ENCODE measurements at regions not wholly inside any gene's neighbourhood (a gene's known extent, or its start where the extent isn't known, plus 50 kb on each side); places are given as distances from the start of the nearest gene placed in this dataset.

- no peak overlapping the region for H3K4me2 ChIP-seq (ENCODE audit: low read length)
- no peaks in the 10 kb centered on the region for H3F3A ChIP-seq (ENCODE audit: control insufficient read depth, insufficient read depth)
- H4K20me1 ChIP-seq (ENCODE audit: control insufficient read depth, insufficient read depth, low read depth, low read length), result no peaks in the 10 kb centered on the region
- no peaks in the 10 kb centered on the region for H3K4me1 ChIP-seq (ENCODE audit: control insufficient read depth, low read length)
- no peaks in the 10 kb centered on the region for H3K79me2 ChIP-seq (ENCODE audit: control insufficient read depth, low read length)
- H3K36me3 ChIP-seq (ENCODE audit: control insufficient read depth, low read length), result no peaks in the 10 kb centered on the region
- H3K9me2 ChIP-seq (replicated peaks; ENCODE audit: control insufficient read depth, low read length), result no peaks in the 10 kb centered on the region
- H3K4me3 ChIP-seq (ENCODE audit: low read length), result no peak overlapping the region
- H3K27me3 ChIP-seq (ENCODE audit: control insufficient read depth, low read length), result no peaks in the 10 kb centered on the region
- no peak for TF ChIP-seq EZH2phosphoT487 (IDR thresholded peaks at IDR 0.05; ENCODE audit: borderline replicate concordance, low read length)
- no peak overlapping the region for H3K27ac ChIP-seq (ENCODE audit: low read depth, low read length)
- H3K9me3 ChIP-seq (ENCODE audit: control insufficient read depth, insufficient read depth, low read length), result no peaks in the 10 kb centered on the region
These were observed 479.1 kb downstream of the HAPSTR1 start for GRCh38 chr16:9570521-9570920.

GRCh38 chr16:9578459-9578858, 487.0 kb downstream of the HAPSTR1 start:
- Histone ChIP-seq H3K4me1 (ENCODE audit: control insufficient read depth, low read length) (no peaks in the 10 kb centered on the region), H3K79me2 (ENCODE audit: control insufficient read depth, low read length) (no peaks in the 10 kb centered on the region), H4K20me1 (ENCODE audit: control insufficient read depth, insufficient read depth, low read depth, low read length) (no peaks in the 10 kb centered on the region), H3K27me3 (ENCODE audit: control insufficient read depth, low read length) (no peaks in the 10 kb centered on the region), H3K36me3 (ENCODE audit: control insufficient read depth, low read length) (no peaks in the 10 kb centered on the region), H3K27ac (ENCODE audit: low read depth, low read length) (no peak overlapping the region), H3K4me3 (ENCODE audit: low read length) (no peak overlapping the region), H3K9me2 (replicated peaks; ENCODE audit: control insufficient read depth, low read length) (no peaks in the 10 kb centered on the region), H3K9me3 (ENCODE audit: control insufficient read depth, insufficient read depth, low read length) (no peaks in the 10 kb centered on the region), H3K4me2 (ENCODE audit: low read length) (no peak overlapping the region), H3F3A (ENCODE audit: control insufficient read depth, insufficient read depth) (no peaks in the 10 kb centered on the region)
- TF ChIP-seq EZH2phosphoT487 (IDR thresholded peaks at IDR 0.05; ENCODE audit: borderline replicate concordance, low read length) (no peak), CTCF (IDR thresholded peaks at IDR 0.05; ENCODE audit: low read depth, low read length, poor library complexity, severe bottlenecking) (no peak)

- Histone ChIP-seq H3K36me3 (ENCODE audit: control insufficient read depth, low read length) (no peaks in the 10 kb centered on the region), H3K79me2 (ENCODE audit: control insufficient read depth, low read length) (no peaks in the 10 kb centered on the region), H3K4me1 (ENCODE audit: control insufficient read depth, low read length) (no peaks in the 10 kb centered on the region), H3K27ac (ENCODE audit: low read depth, low read length) (no peak overlapping the region), H3K9me2 (replicated peaks; ENCODE audit: control insufficient read depth, low read length) (no peaks in the 10 kb centered on the region), H3F3A (ENCODE audit: control insufficient read depth, insufficient read depth) (no peaks in the 10 kb centered on the region), H3K9me3 (ENCODE audit: control insufficient read depth, insufficient read depth, low read length) (no peaks in the 10 kb centered on the region), H4K20me1 (ENCODE audit: control insufficient read depth, insufficient read depth, low read depth, low read length) (no peaks in the 10 kb centered on the region), H3K27me3 (ENCODE audit: control insufficient read depth, low read length) (no peaks in the 10 kb centered on the region), H3K4me2 (ENCODE audit: low read length) (no peak overlapping the region), H3K4me3 (ENCODE audit: low read length) (no peak overlapping the region)
- no peak for TF ChIP-seq EZH2phosphoT487 (IDR thresholded peaks at IDR 0.05; ENCODE audit: borderline replicate concordance, low read length)
- no peak for TF ChIP-seq CTCF (IDR thresholded peaks at IDR 0.05; ENCODE audit: low read depth, low read length, poor library complexity, severe bottlenecking)
These were observed 488.6 kb downstream of the HAPSTR1 start for GRCh38 chr16:9580025-9580424.

GRCh38 chr16:9593440-9593839, 502.0 kb downstream of the HAPSTR1 start:
- Histone ChIP-seq H3K9me3 (ENCODE audit: control insufficient read depth, insufficient read depth, low read length) (no peaks in the 10 kb centered on the region), H3K9me2 (replicated peaks; ENCODE audit: control insufficient read depth, low read length) (no peaks in the 10 kb centered on the region), H3K36me3 (ENCODE audit: control insufficient read depth, low read length) (no peaks in the 10 kb centered on the region)

More at GRCh38 chr16:9593440-9593839, 502.0 kb downstream of the HAPSTR1 start:
- TF ChIP-seq EZH2phosphoT487 (IDR thresholded peaks at IDR 0.05; ENCODE audit: borderline replicate concordance, low read length), result no peak
- no peak for TF ChIP-seq CTCF (IDR thresholded peaks at IDR 0.05; ENCODE audit: low read depth, low read length, poor library complexity, severe bottlenecking)
- no peak overlapping the region for H3K4me2 ChIP-seq (ENCODE audit: low read length)
- H3K27ac ChIP-seq (ENCODE audit: low read depth, low read length), result no peak overlapping the region
- H3K79me2 ChIP-seq (ENCODE audit: control insufficient read depth, low read length), result no peaks in the 10 kb centered on the region
- H3K27me3 ChIP-seq (ENCODE audit: control insufficient read depth, low read length), result no peaks in the 10 kb centered on the region
- no peaks in the 10 kb centered on the region for H3F3A ChIP-seq (ENCODE audit: control insufficient read depth, insufficient read depth)
- no peaks in the 10 kb centered on the region for H3K4me1 ChIP-seq (ENCODE audit: control insufficient read depth, low read length)
- no peak overlapping the region for H3K4me3 ChIP-seq (ENCODE audit: low read length)
- no peaks in the 10 kb centered on the region for H4K20me1 ChIP-seq (ENCODE audit: control insufficient read depth, insufficient read depth, low read depth, low read length)

All from DOHH2 (cell line).